IMR-90 (cell line): ENCODE measurements at regions not wholly inside any gene's neighbourhood (a gene's known extent, or its start where the extent isn't known, plus 50 kb on each side); places are given as distances from the start of the nearest gene placed in this dataset.

ENCODE experiments used
- ATAC-seq: fragments of 200-7000 bp; cut with Tn5 transposase; 2 replicates; pipeline ENCODE4 v1.9.1; 2020; ENCODE audit warnings: low read depth, mild to moderate bottlenecking, moderate library complexity
- BruUV-seq: library from RNA; stranded (reverse); fragments of 400-500 nt; replicated peaks from 2 replicates; lab custom pipeline; 2021; lab: Mats Ljungman, UMichigan
- CTCF ChIA-PET: fragments of 300-600 bp; formaldehyde crosslinking; extraction: SDS; loops from one replicate; lab custom pipeline; 2021; ENCODE audit warnings: antibody characterized with exemption; lab: Yijun Ruan, JAX
- POLR2A ChIA-PET: fragments of 300-600 bp; sonication (Branson Sonifier 250); formaldehyde crosslinking; loops from one replicate; lab custom pipeline; 2022; ENCODE audit warnings: antibody characterized with exemption; ENCODE audit not compliant: unreplicated experiment; lab: Charles Lee
- DNase-seq: peaks from one replicate; pipeline ENCODE4 v3.0.0; 2013
- H2AFZ ChIP-seq: replicated peaks from 2 replicates; pipeline ENCODE3; 2013; ENCODE audit warnings: low read length, mild to moderate bottlenecking; ENCODE audit not compliant: poor library complexity
- H2AK5ac ChIP-seq: 2 replicates; pipeline ENCODE4 v1.6.1; 2013; ENCODE audit warnings: low read depth, low read length, inconsistent platforms
- H2AK9ac ChIP-seq: replicated peaks from 2 replicates; pipeline ENCODE3; 2013; ENCODE audit warnings: mild to moderate bottlenecking, low read depth, low read length, moderate library complexity; ENCODE audit not compliant: poor library complexity
- H2BK120ac ChIP-seq: 2 replicates; pipeline ENCODE4 v1.6.1; 2013; ENCODE audit warnings: low read depth, low read length, inconsistent platforms
- H2BK15ac ChIP-seq: 3 replicates; pipeline ENCODE4 v1.6.1; 2013; ENCODE audit warnings: low read depth, low read length, inconsistent platforms
- H2BK20ac ChIP-seq: 2 replicates; pipeline ENCODE4 v1.6.1; 2013; ENCODE audit warnings: low read depth, mild to moderate bottlenecking, inconsistent platforms, low read length, moderate library complexity
- H2BK5ac ChIP-seq: 2 replicates; pipeline ENCODE4 v1.6.1; 2013; ENCODE audit warnings: mild to moderate bottlenecking, low read depth, low read length, inconsistent platforms; ENCODE audit not compliant: poor library complexity, severe bottlenecking
- H3K14ac ChIP-seq: replicated peaks from 2 replicates; pipeline ENCODE4 v1.6.1; 2013; ENCODE audit warnings: low read depth, low read length, inconsistent platforms
- H3K18ac ChIP-seq: 2 replicates; pipeline ENCODE4 v1.6.1; 2013; ENCODE audit warnings: low read depth, low read length, control low read depth
- H3K23ac ChIP-seq: 2 replicates; pipeline ENCODE4 v1.6.1; 2013; ENCODE audit warnings: low read depth, low read length, inconsistent platforms
- H3K27ac ChIP-seq: 2 replicates; pipeline ENCODE4 v1.5.1; 2013; ENCODE audit warnings: mild to moderate bottlenecking, control low read depth, low read length; ENCODE audit not compliant: insufficient read depth
- H3K27me3 ChIP-seq: 2 replicates; pipeline ENCODE4 v1.6.1; 2013; ENCODE audit warnings: low read length; ENCODE audit not compliant: control insufficient read depth, insufficient read depth
- H3K36me3 ChIP-seq: 2 replicates; pipeline ENCODE4 v1.6.1; 2013; ENCODE audit warnings: low read length, mixed read lengths; ENCODE audit not compliant: control insufficient read depth, insufficient read depth
- H3K4ac ChIP-seq: 2 replicates; pipeline ENCODE4 v1.6.1; 2013; ENCODE audit warnings: low read depth, low read length, inconsistent platforms
- H3K4me1 ChIP-seq: 2 replicates; pipeline ENCODE4 v1.6.1; 2013; ENCODE audit warnings: low read length, mixed read lengths; ENCODE audit not compliant: control insufficient read depth, insufficient read depth
- H3K4me2 ChIP-seq: 2 replicates; pipeline ENCODE4 v1.6.1; 2013; ENCODE audit warnings: low read depth, mild to moderate bottlenecking, control low read depth, low read length, moderate library complexity
- H3K4me3 ChIP-seq: 2 replicates; pipeline ENCODE4 v1.5.1; 2013; ENCODE audit warnings: low read depth, mild to moderate bottlenecking, control low read depth, low read length, moderate library complexity; ENCODE audit not compliant: insufficient read depth
- H3K56ac ChIP-seq: 2 replicates; pipeline ENCODE4 v1.6.1; 2013; ENCODE audit warnings: low read length, inconsistent platforms; ENCODE audit not compliant: insufficient read depth; ENCODE audit errors: extremely low read depth
- H3K79me1 ChIP-seq, 2 experiments: 2 replicates each; pipeline ENCODE4 v1.6.1; 2013; ENCODE audit warnings: low read length in 2 of 2, inconsistent platforms in 1 of 2, low read depth in 1 of 2
- H3K9ac ChIP-seq: 2 replicates; pipeline ENCODE4 v1.6.1; 2013; ENCODE audit warnings: low read depth, low read length, control low read depth
- H3K9me1 ChIP-seq: 2 replicates; pipeline ENCODE4 v1.6.1; 2013; ENCODE audit warnings: low read length, inconsistent platforms; ENCODE audit not compliant: insufficient read depth
- H3K9me3 ChIP-seq: 2 replicates; pipeline ENCODE4 v1.6.1; 2013; ENCODE audit warnings: low read length; ENCODE audit not compliant: control insufficient read depth, insufficient read depth
- H4K20me1 ChIP-seq: 2 replicates; pipeline ENCODE4 v1.6.1; 2013; ENCODE audit warnings: low read length, inconsistent platforms; ENCODE audit not compliant: insufficient read depth
- H4K5ac ChIP-seq: 2 replicates; pipeline ENCODE4 v1.6.1; 2013; ENCODE audit warnings: mild to moderate bottlenecking, low read depth, low read length, control low read depth
- H4K8ac ChIP-seq, 2 experiments: 2 replicates each; pipeline ENCODE4 v1.6.1; 2013; ENCODE audit warnings: low read depth in 2 of 2, low read length in 2 of 2, control low read depth in 1 of 2, inconsistent platforms in 1 of 2
- H4K91ac ChIP-seq: 2 replicates; pipeline ENCODE4 v1.6.1; 2013; ENCODE audit warnings: low read depth, low read length, inconsistent platforms; ENCODE audit not compliant: insufficient read depth
- FOS ChIP-seq: fragments of 150-350 bp; IDR thresholded peaks from 2 replicates; pipeline ENCODE4 v1.6.1; 2016; ENCODE audit warnings: low read depth, low read length
- NFE2L2 ChIP-seq: fragments of 150-350 bp; IDR thresholded peaks from 2 replicates; pipeline ENCODE4 v1.6.1; 2016; ENCODE audit warnings: low read depth, mild to moderate bottlenecking, low read length
- RFX5 ChIP-seq: IDR thresholded peaks from 2 replicates; pipeline ENCODE4 v1.8.0; 2012; ENCODE audit warnings: low read depth, mild to moderate bottlenecking, low read length, moderate library complexity
- dilution Hi-C: fragments of 300-500 bp; cut with HindIII; formaldehyde crosslinking; loops from one replicate; pipeline ENCODE4 v1.14.3; 2018; ENCODE audit warnings: low sequenced_read_pairs; ENCODE audit not compliant: unreplicated experiment
- in situ Hi-C: fragments of 300-500 bp; cut with MboI; formaldehyde crosslinking; loops from 3 replicates; pipeline ENCODE4 v1.14.3; 2019; ENCODE audit warnings: low sequenced_read_pairs, inconsistent platforms, mixed read lengths
- intact Hi-C: fragments of 100-400 bp; cut with micrococcal nuclease; formaldehyde crosslinking; loops from 2 replicates; pipeline ENCODE4 v1.10.0; 2022
- TF ChIP-seq, protein P1 (sequence below): fragments of 150-350 bp; IDR thresholded peaks from 2 replicates; pipeline ENCODE4 v1.6.1; 2017; ENCODE audit warnings: mild to moderate bottlenecking, antibody characterized with exemption, low read length, low read depth

DNA sequence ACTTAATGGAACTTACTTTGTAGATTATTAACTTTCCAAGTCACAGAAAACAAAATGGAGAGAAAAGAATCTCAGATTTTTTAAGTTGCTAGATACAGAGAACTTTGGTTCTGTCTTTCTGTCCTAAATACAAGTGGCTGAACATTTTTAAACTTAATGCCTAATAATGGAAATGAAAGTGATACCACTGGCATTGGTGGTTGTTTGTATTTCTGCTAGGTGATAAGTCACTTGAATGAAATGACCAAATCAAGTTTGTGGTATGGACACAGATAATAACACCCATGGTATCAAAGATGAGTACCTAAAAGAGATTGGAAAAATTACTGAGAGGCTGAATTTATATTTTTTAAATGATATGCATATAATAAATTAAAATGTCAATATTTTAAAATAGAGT lies 502.1 kb downstream of the CNTN6 start:
- TF ChIP-seq, protein P1, sequence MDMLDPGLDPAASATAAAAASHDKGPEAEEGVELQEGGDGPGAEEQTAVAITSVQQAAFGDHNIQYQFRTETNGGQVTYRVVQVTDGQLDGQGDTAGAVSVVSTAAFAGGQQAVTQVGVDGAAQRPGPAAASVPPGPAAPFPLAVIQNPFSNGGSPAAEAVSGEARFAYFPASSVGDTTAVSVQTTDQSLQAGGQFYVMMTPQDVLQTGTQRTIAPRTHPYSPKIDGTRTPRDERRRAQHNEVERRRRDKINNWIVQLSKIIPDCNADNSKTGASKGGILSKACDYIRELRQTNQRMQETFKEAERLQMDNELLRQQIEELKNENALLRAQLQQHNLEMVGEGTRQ: no peak
- no peak for TF ChIP-seq NFE2L2
- no peak for TF ChIP-seq FOS
- TF ChIP-seq RFX5: no peak
- BruUV-seq: no TSS peak
- no peak overlapping the region for H2AFZ ChIP-seq
- in situ Hi-C loops: no loop called here
- H3K23ac ChIP-seq: no peak overlapping the region
- intact Hi-C loops: no loop called here
- H3K4me1 ChIP-seq: no peaks in the 10 kb centered on the region
- H3K4me2 ChIP-seq: no peak overlapping the region
- no peak overlapping the region for H4K8ac ChIP-seq
- H2BK5ac ChIP-seq: no peak overlapping the region
- dilution Hi-C loops: no loop called here
- H3K27me3 ChIP-seq: no peaks in the 10 kb centered on the region
- H2BK120ac ChIP-seq: no peak overlapping the region
- H3K14ac ChIP-seq: no peak overlapping the region
- peaks cover 3% of the 10 kb centered on the region for H3K9me3 ChIP-seq
- no peak overlapping the region for H3K27ac ChIP-seq
- H3K79me1 ChIP-seq: no peaks in the 10 kb centered on the region
- H4K91ac ChIP-seq: no peak overlapping the region
- no peak overlapping the region for H4K5ac ChIP-seq
- DNase-seq: no peak
- H3K4me3 ChIP-seq: no peak overlapping the region
- no peaks in the 10 kb centered on the region for H3K36me3 ChIP-seq
- H2AK5ac ChIP-seq: no peak overlapping the region
- no peak overlapping the region for H3K4ac ChIP-seq
- no peak overlapping the region for H2BK20ac ChIP-seq
- POLR2A ChIA-PET: no interaction called here
- H4K20me1 ChIP-seq: no peaks in the 10 kb centered on the region
- no peak overlapping the region for H2BK15ac ChIP-seq
- CTCF ChIA-PET: no interaction called here
- no peak overlapping the region for H3K56ac ChIP-seq
- H3K9me1 ChIP-seq: no peaks in the 10 kb centered on the region
- no peak overlapping the region for H2AK9ac ChIP-seq
- no peak overlapping the region for H3K18ac ChIP-seq
- no peak overlapping the region for H3K9ac ChIP-seq
- ATAC-seq: no peak
